ES-I3 (cell line): ENCODE measurements at regions not wholly inside any gene's neighbourhood (a gene's known extent, or its start where the extent isn't known, plus 50 kb on each side); places are given as distances from the start of the nearest gene placed in this dataset.
"Not testable (repeated sequence)": the region's sequence is repeated elsewhere in the genome, so short reads cannot be mapped to it uniquely, and the experiment has no call there.

Experiments
- H3K36me3 ChIP-seq: 2 replicates; pipeline ENCODE4 v1.6.1; 2013; ENCODE audit warnings: mild to moderate bottlenecking, low read length, control low read depth, moderate library complexity; ENCODE audit not compliant: insufficient read depth
- H3K4me1 ChIP-seq: 2 replicates; pipeline ENCODE4 v1.6.1; 2013; ENCODE audit warnings: mild to moderate bottlenecking, control low read depth, low read length; ENCODE audit not compliant: insufficient read depth
- H3K9ac ChIP-seq: 2 replicates; pipeline ENCODE4 v1.6.1; 2013; ENCODE audit warnings: low read depth, mild to moderate bottlenecking, low read length, moderate library complexity
- H3K9me3 ChIP-seq: 2 replicates; pipeline ENCODE4 v1.6.1; 2013; ENCODE audit warnings: mild to moderate bottlenecking, low read length, moderate library complexity; ENCODE audit not compliant: control insufficient read depth, insufficient read depth

- no peak overlapping the region for H3K9ac ChIP-seq
- no peaks in the 10 kb centered on the region for H3K36me3 ChIP-seq
- H3K9me3 ChIP-seq: no peaks in the 10 kb centered on the region
- no peaks in the 10 kb centered on the region for H3K4me1 ChIP-seq
Observed at GRCh38 chr18:2143636-2144035, 427.7 kb downstream of the METTL4 start.

GRCh38 chr18:2144811-2145210 is 426.5 kb downstream of the METTL4 start:
- Histone ChIP-seq H3K4me1 (no peaks in the 10 kb centered on the region), H3K9ac (no peak overlapping the region), H3K36me3 (no peaks in the 10 kb centered on the region), H3K9me3 (no peaks in the 10 kb centered on the region)

- no peak overlapping the region for H3K9ac ChIP-seq
- no peaks in the 10 kb centered on the region for H3K9me3 ChIP-seq
- no peaks in the 10 kb centered on the region for H3K4me1 ChIP-seq
- H3K36me3 ChIP-seq: no peaks in the 10 kb centered on the region
Observed at GRCh38 chr18:2146092-2146491, 425.2 kb downstream of the METTL4 start.

- Histone ChIP-seq H3K36me3 (no peaks in the 10 kb centered on the region), H3K9me3 (no peaks in the 10 kb centered on the region), H3K9ac (no peak overlapping the region), H3K4me1 (no peaks in the 10 kb centered on the region)
Observed at GRCh38 chr18:2146754-2147153, 424.6 kb downstream of the METTL4 start.

- Histone ChIP-seq H3K4me1 (no peaks in the 10 kb centered on the region), H3K9me3 (no peaks in the 10 kb centered on the region), H3K36me3 (no peaks in the 10 kb centered on the region), H3K9ac (no peak overlapping the region)
Observed at GRCh38 chr18:2147476-2148230, 423.7 kb downstream of the METTL4 start.

- no peaks in the 10 kb centered on the region for H3K4me1 ChIP-seq
- no peaks in the 10 kb centered on the region for H3K9me3 ChIP-seq
- no peaks in the 10 kb centered on the region for H3K36me3 ChIP-seq
- H3K9ac ChIP-seq: no peak overlapping the region
Observed at GRCh38 chr18:2148823-2149222, 422.5 kb downstream of the METTL4 start.

GRCh38 chr18:2150566-2150965 is 420.7 kb downstream of the METTL4 start:
- H3K36me3 ChIP-seq: no peaks in the 10 kb centered on the region
- no peaks in the 10 kb centered on the region for H3K4me1 ChIP-seq
- no peak overlapping the region for H3K9ac ChIP-seq
- H3K9me3 ChIP-seq: no peaks in the 10 kb centered on the region

- Histone ChIP-seq H3K9ac (no peak overlapping the region), H3K9me3 (no peaks in the 10 kb centered on the region), H3K36me3 (no peaks in the 10 kb centered on the region), H3K4me1 (no peaks in the 10 kb centered on the region)
Observed at GRCh38 chr18:2154278-2154677, 417.0 kb downstream of the METTL4 start.

GRCh38 chr18:2164644-2165550 is 406.4 kb downstream of the METTL4 start:
- Histone ChIP-seq H3K36me3 (no peaks in the 10 kb centered on the region), H3K9ac (no peak overlapping the region), H3K4me1 (no peaks in the 10 kb centered on the region), H3K9me3 (peaks cover 4% of the 10 kb centered on the region; the same call in 1 of the 2 replicates)

- not testable (repeated sequence) for H3K36me3 ChIP-seq, H3K9ac ChIP-seq, H3K9me3 ChIP-seq, H3K4me1 ChIP-seq
Observed at GRCh38 chr18:2166876-2167275, 404.4 kb downstream of the METTL4 start.

- no peak overlapping the region for H3K9ac ChIP-seq
- peaks cover 4% of the 10 kb centered on the region; the same call in 1 of the 2 replicates for H3K9me3 ChIP-seq
- no peaks in the 10 kb centered on the region; the same call in 1 of the 2 replicates for H3K4me1 ChIP-seq
- no peaks in the 10 kb centered on the region for H3K36me3 ChIP-seq
Observed at GRCh38 chr18:2168022-2168421, 403.3 kb downstream of the METTL4 start.

GRCh38 chr18:2169656-2170055 is 401.6 kb downstream of the METTL4 start:
- Histone ChIP-seq H3K9ac (no peak overlapping the region), H3K4me1 (peaks cover 7% of the 10 kb centered on the region; the same call in 1 of the 2 replicates), H3K36me3 (no peaks in the 10 kb centered on the region), H3K9me3 (peaks cover 4% of the 10 kb centered on the region; the same call in 1 of the 2 replicates)

- Histone ChIP-seq H3K4me1 (peaks cover 7% of the 10 kb centered on the region; the same call in 1 of the 2 replicates), H3K36me3 (no peaks in the 10 kb centered on the region), H3K9me3 (peaks cover 4% of the 10 kb centered on the region; the same call in 1 of the 2 replicates), H3K9ac (no peak overlapping the region)
Observed at GRCh38 chr18:2171840-2172625, 399.3 kb downstream of the METTL4 start.

- Histone ChIP-seq H3K9me3 (no peaks in the 10 kb centered on the region), H3K4me1 (peaks cover 7% of the 10 kb centered on the region; the same call in 1 of the 2 replicates), H3K9ac (no peak overlapping the region), H3K36me3 (no peaks in the 10 kb centered on the region)
Observed at GRCh38 chr18:2172881-2173280, 398.4 kb downstream of the METTL4 start.
